ENCODE measurements at regions not wholly inside any gene's neighbourhood (a gene's known extent, or its start where the extent isn't known, plus 50 kb on each side); places are given as distances from the start of the nearest gene placed in this dataset.
"Not testable (repeated sequence)": the region's sequence is repeated elsewhere in the genome, so short reads cannot be mapped to it uniquely, and the experiment has no call there.

- no peak for ATAC-seq
- no peak for TF ChIP-seq CSDC2 (CRISPR knock-in tag; IDR thresholded peaks at IDR 0.05)
- no peak for TF ChIP-seq OSR1 (CRISPR knock-in tag; IDR thresholded peaks at IDR 0.05)
- no peak for TF ChIP-seq ZC3H10 (CRISPR knock-in tag; IDR thresholded peaks at IDR 0.05)
- no peak for TF ChIP-seq SNAI2 (CRISPR knock-in tag; IDR thresholded peaks at IDR 0.05)
- TF ChIP-seq ESRRG (CRISPR knock-in tag; IDR thresholded peaks at IDR 0.05): no peak
- no peak for TF ChIP-seq PATZ1 (CRISPR knock-in tag; IDR thresholded peaks at IDR 0.05; ENCODE audit: borderline replicate concordance)
- no peak for TF ChIP-seq ZNF70 (CRISPR knock-in tag; IDR thresholded peaks at IDR 0.05)
- TF ChIP-seq ARNTL (CRISPR knock-in tag; IDR thresholded peaks at IDR 0.05; ENCODE audit: borderline replicate concordance, low read depth): no peak
- no peak for TF ChIP-seq POU6F1 (CRISPR knock-in tag; IDR thresholded peaks at IDR 0.05; ENCODE audit: borderline replicate concordance, low read depth)
- no peak for TF ChIP-seq RARB (CRISPR knock-in tag; IDR thresholded peaks at IDR 0.05)
- TF ChIP-seq BACH2 (CRISPR knock-in tag; IDR thresholded peaks at IDR 0.05; ENCODE audit: borderline replicate concordance): no peak
- TF ChIP-seq GLIS3 (CRISPR knock-in tag; IDR thresholded peaks at IDR 0.05): no peak
- TF ChIP-seq TSHZ2 (CRISPR knock-in tag; IDR thresholded peaks at IDR 0.05): no peak
- no peak for TF ChIP-seq PPARA (CRISPR knock-in tag; IDR thresholded peaks at IDR 0.05; ENCODE audit: borderline replicate concordance)
- TF ChIP-seq ZNF565 (CRISPR knock-in tag; conservative IDR thresholded peaks at IDR 0.05; ENCODE audit: low read depth): no peak
- no peak for TF ChIP-seq TCF4 (CRISPR knock-in tag; IDR thresholded peaks at IDR 0.05; ENCODE audit: borderline replicate concordance)
- no peak for TF ChIP-seq ZFP30 (CRISPR knock-in tag; IDR thresholded peaks at IDR 0.05)
- no peak for TF ChIP-seq ISL1 (CRISPR knock-in tag; IDR thresholded peaks at IDR 0.05)
- no peak for TF ChIP-seq CSRNP3 (CRISPR knock-in tag; IDR thresholded peaks at IDR 0.05)
- no peak for TF ChIP-seq CREB5 (CRISPR knock-in tag; IDR thresholded peaks at IDR 0.05; ENCODE audit: low read depth)
These were observed 1371.1 kb downstream of the FSCB start for GRCh38 chr14:43135877-43136411.

- no peak for ATAC-seq
- TF ChIP-seq ZNF565 (CRISPR knock-in tag; conservative IDR thresholded peaks at IDR 0.05; ENCODE audit: low read depth) (no peak), PATZ1 (CRISPR knock-in tag; IDR thresholded peaks at IDR 0.05; ENCODE audit: borderline replicate concordance) (no peak), ZC3H10 (CRISPR knock-in tag; IDR thresholded peaks at IDR 0.05) (no peak), ZFP30 (CRISPR knock-in tag; IDR thresholded peaks at IDR 0.05) (no peak), GLIS3 (CRISPR knock-in tag; IDR thresholded peaks at IDR 0.05) (no peak), ISL1 (CRISPR knock-in tag; IDR thresholded peaks at IDR 0.05) (no peak), CSRNP3 (CRISPR knock-in tag; IDR thresholded peaks at IDR 0.05) (no peak), SNAI2 (CRISPR knock-in tag; IDR thresholded peaks at IDR 0.05) (no peak), TCF4 (CRISPR knock-in tag; IDR thresholded peaks at IDR 0.05; ENCODE audit: borderline replicate concordance) (no peak), ZNF70 (CRISPR knock-in tag; IDR thresholded peaks at IDR 0.05) (no peak), TOX (CRISPR knock-in tag; IDR thresholded peaks at IDR 0.05; ENCODE audit: borderline replicate concordance) (no peak), OSR1 (CRISPR knock-in tag; IDR thresholded peaks at IDR 0.05) (no peak), CSDC2 (CRISPR knock-in tag; IDR thresholded peaks at IDR 0.05) (no peak), TSHZ2 (CRISPR knock-in tag; IDR thresholded peaks at IDR 0.05) (no peak)
These were observed 1374.6 kb downstream of the FSCB start for GRCh38 chr14:43132441-43132840.

GRCh38 chr14:43128429-43128828 is 1378.7 kb downstream of the FSCB start:
- not testable (repeated sequence) for ATAC-seq
